ENCODE measurements at regions not wholly inside any gene's neighbourhood (a gene's known extent, or its start where the extent isn't known, plus 50 kb on each side); places are given as distances from the start of the nearest gene placed in this dataset.

DNA sequence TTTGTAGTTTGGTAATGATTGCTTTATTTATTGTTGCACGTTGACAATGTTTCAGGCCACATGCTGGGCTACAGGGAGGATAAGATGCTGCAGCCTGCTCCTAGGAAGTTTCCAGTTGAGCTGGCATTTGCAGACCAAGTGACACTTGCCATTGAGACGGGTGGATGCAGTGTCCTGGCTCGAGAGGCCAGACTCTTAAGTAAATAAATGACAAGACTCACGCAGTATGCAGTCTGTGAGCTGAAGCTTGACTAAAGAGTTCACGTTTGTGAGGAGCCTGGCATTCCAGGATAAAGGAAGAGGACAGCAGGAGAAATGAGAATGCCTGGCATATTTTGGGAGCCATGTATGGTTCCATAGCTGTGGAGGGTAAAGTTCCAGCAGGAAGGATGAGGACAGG, 105.8 kb downstream of the BAMBI start:
- DNase-seq (ENCODE audit: low spot score), result no peak

GRCh38 chr10:28785018-28785417, 107.7 kb downstream of the BAMBI start:
- DNase-seq (ENCODE audit: low spot score), result no peak

GRCh38 chr10:28788252-28788651, 110.9 kb downstream of the BAMBI start:
- DNase-seq (ENCODE audit: low spot score), result no peak

DNA sequence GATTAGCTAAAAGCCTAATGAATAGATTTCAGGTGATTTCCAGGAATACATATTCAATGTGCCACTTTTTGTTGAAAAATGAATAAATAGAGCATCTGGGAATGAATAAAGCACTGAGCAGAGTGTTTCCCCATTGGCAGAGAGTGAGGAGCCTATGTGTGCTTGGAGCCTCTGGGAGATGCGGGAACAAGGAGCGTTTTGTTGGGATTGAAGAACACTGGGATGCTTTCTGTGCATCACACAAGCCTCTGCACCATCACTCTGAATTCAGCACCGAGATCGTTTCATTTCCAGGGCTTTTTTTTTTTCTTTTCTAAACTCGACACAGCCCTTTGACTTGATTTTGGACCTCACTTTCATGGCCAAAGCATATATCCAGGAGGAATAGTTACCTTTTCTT, 111.4 kb downstream of the BAMBI start:
- no peak for DNase-seq (ENCODE audit: low spot score)

- no peak for DNase-seq (ENCODE audit: low spot score)
Observed at GRCh38 chr10:28790146-28790545, 112.8 kb downstream of the BAMBI start.

- no peak for DNase-seq (ENCODE audit: low spot score)
Observed at GRCh38 chr10:28793482-28793881, 116.2 kb downstream of the BAMBI start.

GRCh38 chr10:28794986-28795385, 117.7 kb downstream of the BAMBI start:
- DNase-seq (ENCODE audit: low spot score), result no peak

- no peak for DNase-seq (ENCODE audit: low spot score)
Observed at GRCh38 chr10:28796606-28797512, 119.5 kb downstream of the BAMBI start.

DNA sequence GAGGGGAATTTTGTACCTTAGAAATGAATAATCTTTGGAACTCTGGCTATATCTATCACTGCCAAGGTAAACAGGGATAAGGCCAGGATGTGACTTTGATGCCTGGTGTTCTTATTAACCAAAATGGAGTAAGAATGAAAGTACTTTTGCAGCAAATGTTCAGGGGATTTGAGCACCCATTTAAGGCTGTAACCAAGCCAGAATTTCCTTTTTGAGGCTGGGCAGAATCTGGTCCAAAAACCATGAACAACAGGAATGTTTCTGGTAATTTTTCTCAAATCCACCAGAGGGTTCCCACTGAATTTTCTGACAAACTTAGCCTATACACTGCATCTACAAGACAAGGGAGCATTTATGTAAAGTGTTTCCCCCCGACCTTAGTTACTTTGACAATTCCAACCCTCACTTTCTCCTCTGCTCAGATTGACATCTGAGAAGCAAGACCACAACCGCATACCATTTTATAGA, 120.6 kb downstream of the BAMBI start:
- DNase-seq (ENCODE audit: low spot score), result no peak

DNA sequence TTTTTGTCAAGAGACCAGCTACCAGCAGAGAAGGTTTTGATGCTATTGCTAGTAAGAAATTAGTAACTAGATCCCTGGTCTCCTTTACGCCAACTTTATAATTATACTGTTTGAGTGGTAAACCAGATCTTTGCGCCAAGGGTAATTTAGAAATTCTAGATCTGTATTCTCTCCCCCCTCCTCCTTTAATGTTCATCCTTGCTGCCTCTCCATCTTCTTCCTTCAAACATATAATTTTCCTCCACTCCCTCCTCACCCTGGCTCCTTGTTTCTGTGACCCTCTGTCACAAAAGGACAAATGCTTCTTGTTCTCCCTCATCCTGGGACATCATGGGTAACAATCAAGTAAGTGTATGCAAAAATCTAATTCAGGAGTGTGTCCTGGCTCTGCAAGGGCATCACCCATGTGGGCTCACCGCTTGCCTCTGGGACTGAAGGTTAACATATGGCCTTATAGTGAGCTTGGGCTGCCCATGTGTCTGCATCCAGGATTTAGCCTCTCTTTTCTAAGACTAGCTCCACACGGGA, 121.2 kb downstream of the BAMBI start:
- no peak for DNase-seq (ENCODE audit: low spot score)

DNA sequence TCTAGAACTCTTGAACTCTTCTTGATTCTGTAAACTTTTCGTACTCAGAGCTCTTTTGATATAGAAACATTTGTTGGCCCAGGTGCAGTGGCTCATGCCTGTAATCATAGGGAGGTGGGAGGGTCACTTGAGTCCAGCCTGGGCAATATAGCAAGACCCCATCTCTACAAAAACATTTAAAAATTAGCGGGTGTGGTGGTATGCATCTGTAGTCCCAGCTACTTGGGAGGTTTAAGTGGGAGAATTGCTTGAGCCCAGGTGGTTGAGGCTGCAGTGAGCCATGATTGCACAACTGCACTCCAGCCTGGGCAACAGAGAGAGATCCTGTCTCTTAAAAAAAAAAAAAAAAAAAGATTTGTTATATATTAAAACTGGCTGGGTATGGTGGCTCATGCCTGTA, 121.6 kb downstream of the BAMBI start:
- DNase-seq (ENCODE audit: low spot score), result no peak

- DNase-seq (ENCODE audit: low spot score), result no peak
Observed at GRCh38 chr10:28800144-28800543, 122.8 kb downstream of the BAMBI start.

GRCh38 chr10:28801247-28801646, 123.9 kb downstream of the BAMBI start:
- DNase-seq (ENCODE audit: low spot score), result no peak

GRCh38 chr10:28801869-28802268, 124.5 kb downstream of the BAMBI start:
- no peak for DNase-seq (ENCODE audit: low spot score)

- DNase-seq (ENCODE audit: low spot score), result no peak
Observed at GRCh38 chr10:28805390-28805789, 128.1 kb downstream of the BAMBI start.

DNA sequence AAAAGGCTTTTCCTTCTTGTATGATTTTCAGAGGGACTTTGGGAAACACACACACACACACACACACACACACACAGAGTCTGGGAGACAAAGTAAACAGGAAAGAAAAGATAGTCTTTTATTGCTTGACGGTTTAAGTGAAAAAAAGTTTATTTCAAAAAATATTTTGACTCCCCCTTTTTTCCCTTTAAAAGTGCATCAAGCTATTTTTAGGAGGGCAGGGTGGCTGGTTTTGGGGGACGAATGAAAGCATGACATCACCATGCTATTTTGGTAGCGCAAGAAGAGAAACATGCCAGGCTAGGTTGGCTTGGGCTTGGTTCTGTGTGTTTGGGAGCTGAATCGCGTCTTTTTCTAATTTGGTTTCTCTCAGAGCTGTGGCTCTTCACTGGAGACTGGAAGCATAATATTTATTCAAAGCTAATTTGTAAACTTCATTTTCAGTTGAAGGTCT, 129.2 kb downstream of the BAMBI start:
- no peak for DNase-seq (ENCODE audit: low spot score)

GRCh38 chr10:28806951-28807759, 129.8 kb downstream of the BAMBI start:
- no peak for DNase-seq (ENCODE audit: low spot score)

DNA sequence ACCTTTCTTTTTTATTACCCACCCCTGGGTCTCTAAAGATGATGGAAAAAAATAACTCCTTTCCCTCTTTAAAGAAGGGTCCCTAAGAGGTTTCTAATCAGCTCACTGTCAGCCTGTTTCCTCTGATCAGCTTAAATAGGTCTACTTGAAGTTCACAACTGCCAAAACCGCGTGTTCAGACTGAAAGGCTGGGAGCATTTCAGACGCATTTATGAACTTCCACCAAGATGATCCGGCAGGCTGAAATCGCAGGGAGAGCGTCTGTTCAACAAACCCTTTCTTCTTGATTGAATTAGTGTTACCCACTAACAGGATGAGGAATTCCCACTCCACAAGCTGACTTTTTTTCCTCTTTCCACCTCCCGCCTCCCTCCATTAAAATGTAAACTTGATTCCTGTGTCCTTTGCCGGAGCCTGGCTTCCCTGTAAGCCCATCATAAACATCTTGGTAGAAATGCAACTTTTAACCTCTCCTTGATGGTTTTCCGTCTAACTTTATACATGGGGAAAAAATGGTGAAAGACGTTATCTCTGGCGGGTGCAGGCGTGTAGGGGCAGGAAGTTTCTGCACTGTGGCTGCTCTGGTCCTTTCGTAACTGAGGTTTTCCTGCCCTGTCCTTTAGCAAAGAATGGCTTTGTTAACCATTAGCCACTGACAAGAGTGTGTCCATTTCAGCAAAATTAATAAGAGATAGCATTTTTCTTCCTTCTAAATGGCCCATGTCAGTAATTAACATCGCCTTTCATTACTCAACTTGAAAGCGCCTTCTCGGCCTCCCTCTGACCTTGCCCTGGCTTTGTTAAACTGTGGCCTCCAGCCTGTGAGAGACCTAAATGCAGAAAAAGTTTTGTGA, 130.7 kb downstream of the BAMBI start:
- DNase-seq (ENCODE audit: low spot score), result no peak

DNA sequence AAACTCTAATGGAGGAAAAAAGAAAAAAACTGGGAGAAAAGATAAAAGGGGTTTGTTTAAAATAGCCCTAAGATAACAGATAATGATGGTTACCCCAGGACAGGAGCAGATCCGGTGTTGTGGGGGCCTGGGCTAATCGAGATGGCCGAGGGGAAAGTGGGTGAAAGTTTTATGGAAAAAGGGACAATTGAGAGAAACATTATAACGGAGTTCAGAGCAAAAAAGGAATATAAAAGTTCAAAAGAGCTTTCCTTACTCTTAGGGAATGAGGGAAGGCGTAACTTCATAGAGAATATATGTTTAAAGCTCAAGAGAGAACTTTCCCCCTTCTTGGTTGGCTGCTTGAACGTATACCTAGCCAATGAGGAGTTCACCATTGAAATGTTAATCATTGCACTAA, 131.4 kb downstream of the BAMBI start:
- DNase-seq (ENCODE audit: low spot score), result no peak

DNA sequence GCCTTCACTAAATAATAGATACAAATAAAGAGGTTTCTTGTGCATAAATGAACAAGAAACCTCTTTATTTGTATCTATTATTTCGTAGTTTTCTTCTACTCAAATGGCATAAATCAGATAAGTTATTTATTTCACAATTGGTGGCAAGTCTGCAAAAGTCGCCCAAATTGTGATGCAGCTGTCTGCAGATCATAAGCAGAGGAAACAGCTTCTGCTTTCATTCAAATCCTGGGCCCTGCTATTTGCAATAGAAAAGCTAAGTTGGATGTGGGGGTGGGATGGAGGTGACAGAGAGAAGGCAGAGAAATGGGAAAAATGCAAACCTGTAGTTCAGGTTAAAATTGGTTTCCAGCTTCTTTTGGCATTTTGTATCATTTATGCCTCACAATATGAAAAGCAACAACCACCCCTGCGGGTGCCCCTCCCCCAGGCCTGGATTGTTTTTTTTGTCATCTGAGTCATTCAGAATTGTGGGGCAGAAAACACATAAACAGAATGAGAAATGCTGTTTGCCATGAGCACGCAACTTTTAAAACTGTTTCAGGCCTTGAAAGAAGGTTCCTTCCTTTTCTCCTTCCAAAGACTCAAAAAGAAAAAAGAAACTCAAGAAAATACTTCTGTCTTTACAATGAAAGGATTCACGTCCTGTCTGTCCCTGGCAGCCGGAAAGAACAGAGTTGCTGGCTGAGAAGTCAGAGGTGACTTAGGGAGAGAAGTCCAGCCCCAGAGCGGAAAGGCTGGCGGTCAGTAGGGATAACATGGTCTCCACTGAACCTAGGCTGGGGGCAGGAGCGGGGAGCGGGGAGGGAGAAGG, 132.9 kb downstream of the BAMBI start:
- no peak for DNase-seq (ENCODE audit: low spot score)

Measured in hematopoietic multipotent progenitor cell treated with erythropoietin and hydrocortisone succinate and interleukin-3 and kit ligand, for 17 days (in vitro differentiated cells).